ENCODE measurements at regions not wholly inside any gene's neighbourhood (a gene's known extent, or its start where the extent isn't known, plus 50 kb on each side); places are given as distances from the start of the nearest gene placed in this dataset.

DNA sequence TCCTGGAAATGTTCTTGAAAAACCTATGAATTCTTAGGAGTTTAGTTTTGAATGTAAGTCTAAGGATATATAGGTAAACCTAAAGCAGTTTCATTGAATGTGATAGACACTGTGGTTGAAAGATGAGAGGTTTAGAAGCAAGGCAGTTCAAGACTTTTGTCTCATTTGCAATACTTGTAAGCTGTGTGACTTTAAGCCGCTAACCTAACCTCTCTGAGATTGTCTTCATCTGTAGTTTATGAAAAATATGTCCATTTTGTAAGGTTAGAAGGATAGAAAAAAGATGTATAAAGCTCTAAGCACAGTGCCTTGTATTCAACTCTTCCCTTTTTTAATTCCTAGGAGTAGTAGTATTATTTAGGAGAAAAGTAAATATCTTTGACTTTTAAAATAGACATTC, 306.6 kb upstream of the ARRDC4 start:
- Histone ChIP-seq H3K79me2 (ENCODE audit: low read length) (no peaks in the 10 kb centered on the region), H3K4me2 (ENCODE audit: low read depth, low read length) (no peak overlapping the region), H3F3A (ENCODE audit: insufficient read depth, low read length) (no peaks in the 10 kb centered on the region), H3K4me3 (ENCODE audit: low read length) (no peak overlapping the region), H2AFZ (ENCODE audit: low read length) (no peak overlapping the region), H3K9ac (ENCODE audit: low read length) (no peak overlapping the region), H3K27ac (ENCODE audit: low read length) (no peak overlapping the region), H4K20me1 (ENCODE audit: insufficient read depth, low read length) (no peaks in the 10 kb centered on the region), H3K27me3 (replicated peaks; ENCODE audit: insufficient read depth, low read length) (no peaks in the 10 kb centered on the region), H3K9me3 (replicated peaks; ENCODE audit: insufficient read depth, low read length) (no peaks in the 10 kb centered on the region), H3K36me3 (replicated peaks; ENCODE audit: insufficient read depth, low read length) (no peaks in the 10 kb centered on the region), H3K9me2 (replicated peaks; ENCODE audit: insufficient read depth, low read length) (no peaks in the 10 kb centered on the region), H3K4me1 (ENCODE audit: low read length) (no peaks in the 10 kb centered on the region)
- TF ChIP-seq EZH2 (optimal IDR thresholded peaks at IDR 0.05; ENCODE audit: low read depth, low read length) (no peak), EZH2phosphoT487 (IDR thresholded peaks at IDR 0.05; ENCODE audit: low read length) (no peak)
- TF ChIP-seq, protein P1, sequence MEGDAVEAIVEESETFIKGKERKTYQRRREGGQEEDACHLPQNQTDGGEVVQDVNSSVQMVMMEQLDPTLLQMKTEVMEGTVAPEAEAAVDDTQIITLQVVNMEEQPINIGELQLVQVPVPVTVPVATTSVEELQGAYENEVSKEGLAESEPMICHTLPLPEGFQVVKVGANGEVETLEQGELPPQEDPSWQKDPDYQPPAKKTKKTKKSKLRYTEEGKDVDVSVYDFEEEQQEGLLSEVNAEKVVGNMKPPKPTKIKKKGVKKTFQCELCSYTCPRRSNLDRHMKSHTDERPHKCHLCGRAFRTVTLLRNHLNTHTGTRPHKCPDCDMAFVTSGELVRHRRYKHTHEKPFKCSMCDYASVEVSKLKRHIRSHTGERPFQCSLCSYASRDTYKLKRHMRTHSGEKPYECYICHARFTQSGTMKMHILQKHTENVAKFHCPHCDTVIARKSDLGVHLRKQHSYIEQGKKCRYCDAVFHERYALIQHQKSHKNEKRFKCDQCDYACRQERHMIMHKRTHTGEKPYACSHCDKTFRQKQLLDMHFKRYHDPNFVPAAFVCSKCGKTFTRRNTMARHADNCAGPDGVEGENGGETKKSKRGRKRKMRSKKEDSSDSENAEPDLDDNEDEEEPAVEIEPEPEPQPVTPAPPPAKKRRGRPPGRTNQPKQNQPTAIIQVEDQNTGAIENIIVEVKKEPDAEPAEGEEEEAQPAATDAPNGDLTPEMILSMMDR (IDR thresholded peaks at IDR 0.05; ENCODE audit: low read length): no peak
- DNase-seq: no peak

DNA sequence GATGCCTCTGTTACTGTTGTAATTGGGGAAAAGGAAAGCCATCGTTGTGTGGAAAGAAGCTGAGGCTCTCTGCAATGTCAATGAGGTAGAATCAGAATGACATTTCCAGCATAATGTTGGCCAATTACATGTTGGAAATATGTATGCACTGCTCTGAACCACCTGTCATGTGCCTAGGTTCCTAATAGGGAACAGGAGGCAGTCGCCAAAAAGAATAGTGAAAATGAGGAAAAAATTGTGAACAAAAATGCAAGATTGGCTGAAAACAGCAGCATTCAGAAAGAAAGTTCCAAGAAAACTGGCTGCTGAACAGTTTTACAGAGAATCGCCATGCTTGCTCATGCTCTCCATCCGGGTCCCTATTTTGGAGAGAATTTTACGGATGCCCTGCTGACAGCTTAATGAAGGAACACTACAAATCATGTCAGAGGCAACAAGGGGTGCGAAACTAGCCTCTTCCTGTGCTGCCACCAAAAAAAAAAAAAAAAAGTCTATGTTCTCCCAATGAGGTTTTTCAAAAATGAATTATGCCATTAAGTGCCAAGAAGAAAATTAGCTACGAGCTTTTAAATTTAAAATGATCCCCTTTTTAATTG, 305.9 kb upstream of the ARRDC4 start:
- TF ChIP-seq EZH2phosphoT487 (IDR thresholded peaks at IDR 0.05; ENCODE audit: low read length) (no peak), EZH2 (optimal IDR thresholded peaks at IDR 0.05; ENCODE audit: low read depth, low read length) (no peak)
- TF ChIP-seq, protein P1 (IDR thresholded peaks at IDR 0.05; ENCODE audit: low read length): no peak
- Histone ChIP-seq H3K27ac (ENCODE audit: low read length) (no peak overlapping the region), H2AFZ (ENCODE audit: low read length) (no peak overlapping the region), H3K36me3 (replicated peaks; ENCODE audit: insufficient read depth, low read length) (no peaks in the 10 kb centered on the region), H4K20me1 (ENCODE audit: insufficient read depth, low read length) (no peaks in the 10 kb centered on the region), H3K9me3 (replicated peaks; ENCODE audit: insufficient read depth, low read length) (no peaks in the 10 kb centered on the region), H3K27me3 (replicated peaks; ENCODE audit: insufficient read depth, low read length) (no peaks in the 10 kb centered on the region), H3K4me3 (ENCODE audit: low read length) (no peak overlapping the region), H3K4me2 (ENCODE audit: low read depth, low read length) (no peak overlapping the region), H3K79me2 (ENCODE audit: low read length) (no peaks in the 10 kb centered on the region), H3K9ac (ENCODE audit: low read length) (no peak overlapping the region), H3F3A (ENCODE audit: insufficient read depth, low read length) (no peaks in the 10 kb centered on the region), H3K4me1 (ENCODE audit: low read length) (no peaks in the 10 kb centered on the region), H3K9me2 (replicated peaks; ENCODE audit: insufficient read depth, low read length) (no peaks in the 10 kb centered on the region)
- no peak for DNase-seq

DNA sequence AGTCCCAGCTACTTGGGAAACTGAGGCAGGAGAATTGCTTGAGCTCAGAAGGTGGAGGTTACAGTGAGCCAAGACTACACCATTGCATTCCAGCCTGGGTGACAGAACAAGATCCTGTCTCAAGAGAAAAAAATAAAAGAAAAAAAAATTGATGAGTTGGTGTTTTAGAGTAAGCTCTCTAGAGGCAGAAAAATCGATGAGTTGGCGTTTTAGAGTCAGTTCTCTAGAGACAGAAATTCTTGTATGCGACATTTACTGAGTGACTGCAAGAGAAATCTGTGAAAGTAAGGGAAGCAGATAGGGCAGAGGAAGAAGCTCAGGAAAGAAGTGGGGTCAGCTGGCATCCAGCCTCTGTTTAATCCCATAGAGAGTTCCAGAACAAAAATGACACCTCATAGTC, 298.7 kb upstream of the ARRDC4 start:
- Histone ChIP-seq H3K27ac (ENCODE audit: low read length) (no peak overlapping the region), H3K9me3 (replicated peaks; ENCODE audit: insufficient read depth, low read length) (no peaks in the 10 kb centered on the region), H3K27me3 (replicated peaks; ENCODE audit: insufficient read depth, low read length) (no peaks in the 10 kb centered on the region), H3K36me3 (replicated peaks; ENCODE audit: insufficient read depth, low read length) (no peaks in the 10 kb centered on the region), H3K9me2 (replicated peaks; ENCODE audit: insufficient read depth, low read length) (no peaks in the 10 kb centered on the region), H3K9ac (ENCODE audit: low read length) (no peak overlapping the region), H4K20me1 (ENCODE audit: insufficient read depth, low read length) (no peaks in the 10 kb centered on the region), H3K4me1 (ENCODE audit: low read length) (no peaks in the 10 kb centered on the region), H3K4me2 (ENCODE audit: low read depth, low read length) (no peak overlapping the region), H3K79me2 (ENCODE audit: low read length) (no peaks in the 10 kb centered on the region), H2AFZ (ENCODE audit: low read length) (no peak overlapping the region), H3F3A (ENCODE audit: insufficient read depth, low read length) (no peaks in the 10 kb centered on the region), H3K4me3 (ENCODE audit: low read length) (no peak overlapping the region)
- DNase-seq: peak; percentile 21
- TF ChIP-seq EZH2 (optimal IDR thresholded peaks at IDR 0.05; ENCODE audit: low read depth, low read length) (no peak), EZH2phosphoT487 (IDR thresholded peaks at IDR 0.05; ENCODE audit: low read length) (no peak)
- TF ChIP-seq, protein P1 (IDR thresholded peaks at IDR 0.05; ENCODE audit: low read length): no peak

Measured in MM.1S (cell line).